Neural cell (in vitro differentiated cells): ENCODE measurements at regions not wholly inside any gene's neighbourhood (a gene's known extent, or its start where the extent isn't known, plus 50 kb on each side); places are given as distances from the start of the nearest gene placed in this dataset.

Source experiments
- H2AFZ ChIP-seq: fragments of 200-600, 300-800 bp; sonication (generic), shearing (Covaris generic); 2 replicates; pipeline ENCODE4 v1.6.0; 2014; ENCODE audit warnings: low read depth, mild to moderate bottlenecking, antibody characterized with exemption, low read length, moderate library complexity
- H3F3A ChIP-seq: fragments of 200-600 bp; shearing (Covaris generic); 2 replicates; pipeline ENCODE4 v1.6.1; 2016; ENCODE audit warnings: mild to moderate bottlenecking, moderate library complexity, mixed read lengths, antibody characterized with exemption, low read length; ENCODE audit not compliant: insufficient read depth, poor library complexity, severe bottlenecking
- H3K27ac ChIP-seq: fragments of 200-600, 300-800 bp; sonication (generic), shearing (Covaris generic); 2 replicates; pipeline ENCODE4 v1.5.1; 2014; ENCODE audit warnings: mild to moderate bottlenecking, low read length, moderate library complexity
- H3K27me3 ChIP-seq: fragments of 300-800, 200-600 bp; sonication (generic), shearing (Covaris generic); 2 replicates; pipeline ENCODE4 v1.6.0; 2014; ENCODE audit warnings: mild to moderate bottlenecking, low read depth, low read length, moderate library complexity; ENCODE audit not compliant: insufficient read depth
- H3K36me3 ChIP-seq: fragments of 300-800, 200-600 bp; sonication (generic), shearing (Covaris generic); 2 replicates; pipeline ENCODE4 v1.5.1; 2014; ENCODE audit warnings: mild to moderate bottlenecking, antibody characterized with exemption, low read length, moderate library complexity; ENCODE audit not compliant: insufficient read depth
- H3K4me2 ChIP-seq: fragments of 300-800, 200-600 bp; sonication (generic), shearing (Covaris generic); 2 replicates; pipeline ENCODE4 v1.6.0; 2014; ENCODE audit warnings: mild to moderate bottlenecking, low read length
- H3K4me3 ChIP-seq: fragments of 300-800, 200-600 bp; sonication (generic), shearing (Covaris generic); 2 replicates; pipeline ENCODE4 v1.5.1; 2014; ENCODE audit warnings: mild to moderate bottlenecking, low read length, moderate library complexity
- H3K79me2 ChIP-seq: fragments of 200-600 bp; shearing (Covaris generic); replicated peaks from 2 replicates; pipeline ENCODE4 v1.6.0; 2014; ENCODE audit warnings: mild to moderate bottlenecking, low read length, moderate library complexity; ENCODE audit not compliant: insufficient read depth
- H3K9ac ChIP-seq: fragments of 300-800, 200-600 bp; sonication (generic), shearing (Covaris generic); 2 replicates; pipeline ENCODE4 v1.6.1; 2016; ENCODE audit warnings: mild to moderate bottlenecking, low read length, mixed read lengths
- H3K9me2 ChIP-seq: fragments of 200-600 bp; shearing (Covaris generic); 2 replicates; pipeline ENCODE4 v1.6.1; 2016; ENCODE audit warnings: mild to moderate bottlenecking, low read length, mixed read lengths; ENCODE audit not compliant: insufficient read depth
- H3K9me3 ChIP-seq: fragments of 200-600, 300-800 bp; sonication (generic), shearing (Covaris generic); 2 replicates; pipeline ENCODE4 v1.6.1; 2016; ENCODE audit warnings: mild to moderate bottlenecking, mixed run types, low read length, moderate library complexity, mixed read lengths
- H4K20me1 ChIP-seq: fragments of 200-600 bp; shearing (Covaris generic); 2 replicates; pipeline ENCODE4 v1.6.1; 2016; ENCODE audit warnings: mild to moderate bottlenecking, mixed run types; ENCODE audit not compliant: insufficient read depth
- EP300 ChIP-seq: fragments of 450-650 bp; conservative IDR thresholded peaks from 2 replicates; pipeline ENCODE4 v1.6.1; 2014; ENCODE audit warnings: antibody characterized with exemption, mild to moderate bottlenecking, moderate library complexity; ENCODE audit not compliant: poor library complexity, severe bottlenecking
- EZH2 ChIP-seq: fragments of 200-600, 300-800 bp; shearing (Covaris generic), sonication (generic); IDR thresholded peaks from 2 replicates; pipeline ENCODE4 v1.6.1; 2014; ENCODE audit warnings: antibody characterized with exemption, low read length, borderline replicate concordance, mild to moderate bottlenecking; ENCODE audit not compliant: insufficient read depth, poor library complexity, severe bottlenecking
- MXI1 ChIP-seq: fragments of 450-650 bp; conservative IDR thresholded peaks from 2 replicates; pipeline ENCODE4 v1.6.1; 2014; ENCODE audit warnings: antibody characterized with exemption, mild to moderate bottlenecking; ENCODE audit not compliant: poor library complexity, severe bottlenecking
- POLR2AphosphoS5 ChIP-seq: IDR thresholded peaks from 2 replicates; pipeline ENCODE4 v1.6.1; 2012
- RAD21 ChIP-seq: fragments of 450-650 bp; conservative IDR thresholded peaks from 2 replicates; pipeline ENCODE4 v1.6.1; 2014; ENCODE audit warnings: antibody characterized with exemption, mild to moderate bottlenecking, moderate library complexity
- SMC3 ChIP-seq: fragments of 450-650 bp; conservative IDR thresholded peaks from 2 replicates; pipeline ENCODE4 v1.6.1; 2014; ENCODE audit warnings: antibody characterized with exemption, mild to moderate bottlenecking, moderate library complexity; ENCODE audit not compliant: poor library complexity
- TAF1 ChIP-seq: IDR thresholded peaks from 2 replicates; pipeline ENCODE4 v1.6.1; 2012; ENCODE audit warnings: low read depth
- TF ChIP-seq, protein P1 (sequence below): IDR thresholded peaks from 2 replicates; pipeline ENCODE4 v1.6.1; 2012; ENCODE audit warnings: borderline replicate concordance
- TF ChIP-seq, protein P2 (sequence below): fragments of 450-650 bp; IDR thresholded peaks from 2 replicates; pipeline ENCODE4 v1.5.1; 2014; ENCODE audit warnings: antibody characterized with exemption, mild to moderate bottlenecking, moderate library complexity; ENCODE audit not compliant: poor library complexity, severe bottlenecking

DNA sequence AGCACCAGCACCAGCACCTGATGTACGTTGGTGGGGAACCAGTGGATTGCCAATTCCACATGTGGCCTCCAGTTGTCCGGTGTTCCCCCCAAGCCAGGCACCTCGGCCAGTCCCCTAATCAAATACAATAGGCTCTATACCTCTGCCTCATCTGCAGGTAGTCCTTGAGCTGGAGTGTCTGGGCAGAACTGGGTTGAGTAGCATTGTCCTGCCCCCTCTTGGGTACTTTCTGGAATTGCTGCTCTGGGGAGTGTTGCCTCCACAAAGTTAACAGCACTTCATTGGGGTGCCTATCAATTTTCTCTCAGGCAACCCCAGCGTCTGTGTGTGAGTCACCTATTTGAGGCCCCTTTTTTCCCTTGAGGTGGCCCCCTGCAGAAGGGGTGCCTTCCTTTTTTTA is 413.0 kb upstream of the LARGE1 start:
- Histone ChIP-seq H3K9ac (no peak overlapping the region), H3F3A (no peaks in the 10 kb centered on the region), H3K4me3 (no peak overlapping the region), H4K20me1 (no peaks in the 10 kb centered on the region), H3K27ac (no peak overlapping the region), H3K79me2 (no peaks in the 10 kb centered on the region), H3K36me3 (no peaks in the 10 kb centered on the region), H3K27me3 (no peaks in the 10 kb centered on the region), H2AFZ (no peak overlapping the region), H3K4me2 (no peak overlapping the region), H3K9me2 (no peaks in the 10 kb centered on the region), H3K9me3 (peaks cover 9% of the 10 kb centered on the region)
- TF ChIP-seq, protein P1, sequence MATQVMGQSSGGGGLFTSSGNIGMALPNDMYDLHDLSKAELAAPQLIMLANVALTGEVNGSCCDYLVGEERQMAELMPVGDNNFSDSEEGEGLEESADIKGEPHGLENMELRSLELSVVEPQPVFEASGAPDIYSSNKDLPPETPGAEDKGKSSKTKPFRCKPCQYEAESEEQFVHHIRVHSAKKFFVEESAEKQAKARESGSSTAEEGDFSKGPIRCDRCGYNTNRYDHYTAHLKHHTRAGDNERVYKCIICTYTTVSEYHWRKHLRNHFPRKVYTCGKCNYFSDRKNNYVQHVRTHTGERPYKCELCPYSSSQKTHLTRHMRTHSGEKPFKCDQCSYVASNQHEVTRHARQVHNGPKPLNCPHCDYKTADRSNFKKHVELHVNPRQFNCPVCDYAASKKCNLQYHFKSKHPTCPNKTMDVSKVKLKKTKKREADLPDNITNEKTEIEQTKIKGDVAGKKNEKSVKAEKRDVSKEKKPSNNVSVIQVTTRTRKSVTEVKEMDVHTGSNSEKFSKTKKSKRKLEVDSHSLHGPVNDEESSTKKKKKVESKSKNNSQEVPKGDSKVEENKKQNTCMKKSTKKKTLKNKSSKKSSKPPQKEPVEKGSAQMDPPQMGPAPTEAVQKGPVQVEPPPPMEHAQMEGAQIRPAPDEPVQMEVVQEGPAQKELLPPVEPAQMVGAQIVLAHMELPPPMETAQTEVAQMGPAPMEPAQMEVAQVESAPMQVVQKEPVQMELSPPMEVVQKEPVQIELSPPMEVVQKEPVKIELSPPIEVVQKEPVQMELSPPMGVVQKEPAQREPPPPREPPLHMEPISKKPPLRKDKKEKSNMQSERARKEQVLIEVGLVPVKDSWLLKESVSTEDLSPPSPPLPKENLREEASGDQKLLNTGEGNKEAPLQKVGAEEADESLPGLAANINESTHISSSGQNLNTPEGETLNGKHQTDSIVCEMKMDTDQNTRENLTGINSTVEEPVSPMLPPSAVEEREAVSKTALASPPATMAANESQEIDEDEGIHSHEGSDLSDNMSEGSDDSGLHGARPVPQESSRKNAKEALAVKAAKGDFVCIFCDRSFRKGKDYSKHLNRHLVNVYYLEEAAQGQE, result no peak
- no peak for TF ChIP-seq EZH2
- TF ChIP-seq TAF1, result no peak
- TF ChIP-seq SMC3, result no peak
- TF ChIP-seq EP300, result no peak
- no peak for TF ChIP-seq POLR2AphosphoS5
- no peak for TF ChIP-seq RAD21
- no peak for TF ChIP-seq MXI1
- TF ChIP-seq, protein P2, sequence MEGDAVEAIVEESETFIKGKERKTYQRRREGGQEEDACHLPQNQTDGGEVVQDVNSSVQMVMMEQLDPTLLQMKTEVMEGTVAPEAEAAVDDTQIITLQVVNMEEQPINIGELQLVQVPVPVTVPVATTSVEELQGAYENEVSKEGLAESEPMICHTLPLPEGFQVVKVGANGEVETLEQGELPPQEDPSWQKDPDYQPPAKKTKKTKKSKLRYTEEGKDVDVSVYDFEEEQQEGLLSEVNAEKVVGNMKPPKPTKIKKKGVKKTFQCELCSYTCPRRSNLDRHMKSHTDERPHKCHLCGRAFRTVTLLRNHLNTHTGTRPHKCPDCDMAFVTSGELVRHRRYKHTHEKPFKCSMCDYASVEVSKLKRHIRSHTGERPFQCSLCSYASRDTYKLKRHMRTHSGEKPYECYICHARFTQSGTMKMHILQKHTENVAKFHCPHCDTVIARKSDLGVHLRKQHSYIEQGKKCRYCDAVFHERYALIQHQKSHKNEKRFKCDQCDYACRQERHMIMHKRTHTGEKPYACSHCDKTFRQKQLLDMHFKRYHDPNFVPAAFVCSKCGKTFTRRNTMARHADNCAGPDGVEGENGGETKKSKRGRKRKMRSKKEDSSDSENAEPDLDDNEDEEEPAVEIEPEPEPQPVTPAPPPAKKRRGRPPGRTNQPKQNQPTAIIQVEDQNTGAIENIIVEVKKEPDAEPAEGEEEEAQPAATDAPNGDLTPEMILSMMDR, result no peak

DNA sequence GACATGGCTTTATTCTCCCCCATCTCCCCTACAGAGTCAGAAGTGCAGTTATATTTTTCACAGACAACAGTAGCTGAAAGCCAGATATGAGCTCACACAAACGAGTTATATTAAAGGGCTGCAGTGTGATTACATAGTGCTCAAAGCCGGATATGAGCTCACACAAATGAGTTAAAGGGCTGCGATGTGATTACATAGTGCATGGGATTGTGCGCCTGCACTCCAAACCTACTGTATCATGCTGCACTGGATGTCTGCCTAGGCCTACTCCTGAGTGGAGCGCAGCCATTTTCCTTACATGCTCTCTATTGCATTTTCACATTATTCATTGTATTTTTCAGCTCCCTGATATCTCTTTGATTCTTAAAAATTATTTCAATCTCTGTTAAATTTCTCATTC is 414.6 kb upstream of the LARGE1 start:
- H3K27ac ChIP-seq, result no peak overlapping the region
- H4K20me1 ChIP-seq, result no peaks in the 10 kb centered on the region
- no peak overlapping the region for H2AFZ ChIP-seq
- no peak overlapping the region for H3K4me3 ChIP-seq
- H3F3A ChIP-seq, result no peaks in the 10 kb centered on the region
- H3K4me2 ChIP-seq, result no peak overlapping the region
- no peak overlapping the region for H3K9ac ChIP-seq
- H3K9me3 ChIP-seq, result peaks cover 9% of the 10 kb centered on the region
- no peaks in the 10 kb centered on the region for H3K9me2 ChIP-seq
- no peaks in the 10 kb centered on the region for H3K36me3 ChIP-seq
- H3K27me3 ChIP-seq, result no peaks in the 10 kb centered on the region
- TF ChIP-seq EP300 (no peak), TAF1 (no peak), SMC3 (no peak)
- TF ChIP-seq, protein P1, result no peak
- H3K79me2 ChIP-seq, result no peaks in the 10 kb centered on the region
